GM18505 (cell line): ENCODE measurements at regions not wholly inside any gene's neighbourhood (a gene's known extent, or its start where the extent isn't known, plus 50 kb on each side); places are given as distances from the start of the nearest gene placed in this dataset.

Source experiments
- ATAC-seq: cut with Tn5 transposase; IDR thresholded peaks from one replicate; pipeline ENCODE4 v1.9.1; 2021; ENCODE audit not compliant: unreplicated experiment
- POLR2A ChIP-seq: IDR thresholded peaks from 4 replicates; pipeline ENCODE4 v1.6.1; 2011; ENCODE audit warnings: borderline replicate concordance; ENCODE audit not compliant: insufficient read depth, insufficient read length; ENCODE audit errors: extremely low read depth

DNA sequence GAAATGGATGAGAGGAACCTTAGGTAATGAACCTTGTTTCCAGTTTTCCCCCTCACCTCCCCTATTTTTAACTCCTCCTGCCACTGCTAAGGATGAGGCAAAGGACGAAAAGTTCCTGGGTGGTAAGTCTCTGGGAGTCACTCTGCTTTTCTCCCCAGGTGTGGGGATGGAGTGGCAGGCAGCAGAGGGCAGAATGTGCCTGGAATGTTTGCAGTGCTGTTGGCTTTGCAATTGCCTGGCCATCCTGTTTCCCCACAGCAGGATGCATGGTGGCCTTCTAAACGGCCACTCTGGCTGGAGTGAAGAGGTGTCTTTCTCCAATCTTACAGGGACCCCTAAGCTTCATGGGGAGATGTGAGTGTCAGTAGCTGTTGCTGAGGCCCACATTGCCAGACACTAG is 432.5 kb upstream of the ZFHX3 start:
- TF ChIP-seq POLR2A: no peak
- ATAC-seq: no peak

DNA sequence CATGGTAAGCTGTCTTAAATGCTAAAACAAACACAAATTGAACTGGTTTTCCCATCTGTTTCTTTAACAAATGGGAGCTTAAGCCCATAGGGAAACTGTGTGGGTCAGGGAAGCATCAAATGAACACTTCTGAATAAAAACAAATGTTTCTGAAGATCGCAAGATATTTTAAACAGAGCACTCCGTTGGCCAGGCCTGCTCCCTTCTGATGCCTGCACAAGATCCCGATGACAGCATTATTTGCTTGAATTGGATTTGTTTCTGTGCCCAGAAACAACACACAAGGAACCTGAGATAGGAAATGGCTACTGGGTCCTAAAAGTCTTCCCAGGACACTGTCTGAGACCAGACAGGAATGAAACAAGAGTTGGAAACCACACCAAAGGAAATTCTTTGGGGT is 425.8 kb upstream of the ZFHX3 start:
- no peak for ATAC-seq
- TF ChIP-seq POLR2A: no peak

DNA sequence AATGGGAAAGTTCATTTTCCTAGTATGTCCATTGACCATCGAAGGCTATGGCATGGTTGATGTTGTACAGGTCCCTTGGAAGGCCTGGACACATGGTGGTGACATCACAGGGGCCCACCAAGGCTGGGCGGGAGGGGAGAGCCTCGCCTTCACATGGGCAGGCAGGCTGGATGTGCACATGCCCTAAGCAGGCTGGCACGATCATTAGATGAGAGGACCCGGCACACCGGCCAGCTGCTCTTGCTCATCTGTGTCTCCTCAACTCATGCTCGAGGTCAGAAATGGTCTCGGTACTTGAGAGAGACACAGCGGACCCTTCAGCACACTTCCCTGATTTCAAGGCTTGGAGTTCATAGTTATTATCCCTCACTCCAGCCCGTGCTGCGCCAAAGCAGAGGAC is 416.9 kb upstream of the ZFHX3 start:
- no peak for ATAC-seq
- TF ChIP-seq POLR2A: no peak

DNA sequence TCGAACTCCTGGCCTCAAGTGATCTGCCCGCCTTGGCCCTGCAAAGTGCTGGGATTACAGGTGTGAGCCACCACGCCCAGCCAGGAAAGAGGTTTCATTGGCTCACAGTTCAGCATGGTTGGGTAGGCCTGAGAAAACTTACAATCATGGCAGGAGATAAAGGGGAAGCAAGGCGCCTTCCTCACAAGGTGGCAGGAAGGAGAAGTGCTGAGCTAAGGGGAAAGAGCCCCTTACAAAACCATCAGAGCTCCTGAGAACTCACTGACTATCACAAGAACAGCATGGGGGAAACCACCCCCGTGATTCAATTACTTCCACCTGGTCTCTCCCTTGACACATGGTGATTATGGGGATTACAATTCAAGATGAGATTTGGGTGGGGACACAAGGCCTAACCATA is 411.7 kb upstream of the ZFHX3 start:
- no peak for ATAC-seq
- TF ChIP-seq POLR2A: no peak

DNA sequence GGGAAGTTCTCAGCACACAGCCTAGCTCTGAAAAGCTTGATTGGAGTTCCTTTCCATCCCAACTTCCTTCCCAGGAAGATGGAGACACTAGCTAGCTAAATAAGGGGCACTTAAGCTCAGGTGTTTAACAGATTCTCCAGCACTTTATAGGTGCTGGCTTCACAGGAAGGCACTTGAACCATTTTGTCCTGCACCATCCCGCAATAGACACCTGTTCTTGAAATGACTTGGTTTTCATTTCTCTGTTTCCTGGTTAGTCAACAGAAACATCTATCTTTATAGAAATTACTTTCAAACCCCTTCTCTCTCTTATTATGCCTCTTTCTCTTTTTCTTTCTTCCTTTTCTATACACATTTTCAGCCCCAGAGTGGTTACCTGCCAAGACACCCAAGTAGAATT is 409.9 kb upstream of the ZFHX3 start:
- no peak for TF ChIP-seq POLR2A
- no peak for ATAC-seq

DNA sequence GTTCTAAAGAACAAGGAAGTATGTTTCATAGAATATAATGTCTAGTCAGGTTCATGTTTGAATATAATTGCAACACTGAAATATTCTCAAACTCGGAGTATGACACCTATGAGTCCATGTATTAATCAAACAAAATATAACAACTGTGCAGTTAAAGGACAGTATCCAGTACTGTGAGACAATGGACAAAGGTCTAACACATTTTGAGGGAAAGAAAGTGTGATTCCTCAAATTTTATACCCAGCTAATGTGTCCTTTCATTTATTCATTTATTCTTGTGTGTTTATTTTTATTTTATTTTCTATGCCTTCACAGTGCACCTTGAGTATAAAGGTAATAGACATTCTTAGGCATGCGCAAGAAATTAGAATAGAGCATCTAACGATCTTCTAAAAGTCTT is 401.0 kb upstream of the ZFHX3 start:
- TF ChIP-seq POLR2A: no peak

DNA sequence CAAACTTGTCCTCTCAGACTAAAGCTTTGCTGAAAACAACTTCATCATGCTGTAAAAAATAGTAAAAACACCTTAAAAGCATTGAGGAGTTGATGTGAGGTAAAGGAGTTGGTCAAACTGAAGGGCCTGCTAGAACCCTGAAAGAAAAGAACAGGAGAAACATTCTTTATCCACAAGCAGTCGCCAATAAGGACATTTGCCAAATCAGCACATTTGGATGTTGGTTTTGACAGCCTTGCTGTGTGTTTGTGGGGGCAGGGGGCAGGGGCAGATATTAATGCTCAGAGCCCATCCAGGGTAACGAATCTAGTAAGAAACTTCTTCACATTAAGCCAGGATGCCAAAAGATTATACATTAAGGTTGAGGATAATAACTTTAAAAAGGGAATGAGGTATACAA is 399.9 kb upstream of the ZFHX3 start:
- ATAC-seq: no peak
- TF ChIP-seq POLR2A: no peak

More for the DNA sequence above, 401.0 kb upstream of the ZFHX3 start:
- ATAC-seq: no peak

DNA sequence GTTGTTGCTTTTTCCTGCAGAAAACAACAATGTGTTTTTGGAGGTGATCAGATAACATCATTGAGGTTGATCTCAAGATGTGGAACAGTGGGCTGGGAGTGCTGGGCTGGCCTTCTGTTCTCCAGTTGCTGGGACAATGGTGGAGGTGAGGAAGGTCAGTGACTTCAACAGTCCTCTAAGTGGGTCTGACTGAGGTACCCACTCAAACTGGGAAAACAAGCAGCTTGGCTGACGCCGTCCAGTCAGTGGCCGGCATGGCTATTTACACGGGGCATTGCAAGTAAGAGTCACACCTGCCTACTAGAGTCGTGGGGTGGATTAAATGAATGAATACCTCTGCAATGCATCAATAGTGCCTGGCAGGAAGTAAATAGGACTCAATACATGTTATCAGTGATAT is 386.7 kb upstream of the ZFHX3 start:
- no peak for ATAC-seq
- no peak for TF ChIP-seq POLR2A

DNA sequence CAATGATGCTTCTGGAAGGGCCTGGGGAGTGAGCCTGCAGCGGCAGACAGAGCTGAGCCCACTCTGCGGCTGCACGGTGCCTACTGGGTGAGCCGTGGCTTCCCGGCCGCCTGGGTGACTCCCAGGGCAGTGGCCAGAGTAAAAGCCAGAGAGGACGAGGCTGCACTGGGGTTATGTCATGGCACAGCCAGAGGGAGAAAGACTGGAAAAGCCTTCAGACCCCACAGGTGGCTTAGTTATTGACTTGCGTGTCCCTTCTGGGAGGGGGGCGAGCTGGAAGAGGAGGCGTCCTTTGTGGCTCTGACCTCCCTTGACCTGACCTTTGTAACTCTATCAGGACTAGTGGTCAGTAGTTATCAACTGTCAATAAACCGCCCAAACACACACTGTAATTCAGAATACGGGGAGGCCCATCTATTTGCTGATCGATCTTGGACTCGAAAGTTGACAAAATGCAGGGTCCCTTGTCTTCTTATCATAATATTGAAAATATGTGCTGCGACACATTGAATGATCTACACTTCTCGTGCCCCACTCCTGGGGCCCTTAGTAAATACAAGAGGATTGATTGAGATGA is 385.9 kb upstream of the ZFHX3 start:
- no peak for TF ChIP-seq POLR2A

DNA sequence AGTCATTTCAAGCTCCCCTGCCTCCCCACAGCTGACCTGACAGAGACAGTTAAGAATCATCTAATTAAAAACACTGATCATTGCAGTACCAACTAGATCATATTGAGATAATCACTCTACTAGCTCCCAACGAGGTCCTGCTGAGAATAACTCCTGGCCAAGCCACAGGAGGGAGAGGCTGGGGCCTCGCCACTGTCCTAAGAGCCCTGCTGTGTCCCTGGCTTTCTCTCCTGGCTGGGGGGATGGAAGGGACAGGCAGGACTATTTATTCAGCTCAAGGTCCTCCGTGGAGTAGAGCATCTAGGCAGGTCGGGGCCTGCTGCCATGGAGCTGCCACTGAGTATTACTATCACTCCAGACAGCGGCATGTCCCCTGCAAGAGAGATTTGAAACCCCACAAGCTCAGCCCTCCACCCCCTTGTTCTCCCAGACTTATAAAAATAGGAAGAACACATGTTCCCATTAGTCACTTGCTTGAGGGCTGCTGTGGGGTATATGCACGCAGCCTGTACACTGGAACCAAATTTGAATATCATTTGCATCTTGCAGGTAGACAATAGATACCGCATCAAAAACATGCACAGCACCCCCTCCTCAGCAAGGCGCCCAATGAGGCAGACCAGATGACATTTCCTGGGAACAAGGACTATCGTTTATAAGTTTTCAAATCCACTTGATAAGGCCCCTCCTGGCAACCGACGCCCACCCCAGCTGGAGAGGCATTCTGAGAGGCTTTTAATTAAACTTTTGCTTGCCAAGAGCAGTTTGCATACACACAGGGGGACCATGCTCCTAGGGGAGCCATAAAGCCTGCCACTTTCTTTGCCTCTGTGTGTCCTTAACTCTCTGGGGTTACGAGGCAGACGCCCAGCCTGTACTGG is 385.2 kb upstream of the ZFHX3 start:
- TF ChIP-seq POLR2A: no peak
- no peak for ATAC-seq

More for the DNA sequence above, 385.9 kb upstream of the ZFHX3 start:
- ATAC-seq: no peak

DNA sequence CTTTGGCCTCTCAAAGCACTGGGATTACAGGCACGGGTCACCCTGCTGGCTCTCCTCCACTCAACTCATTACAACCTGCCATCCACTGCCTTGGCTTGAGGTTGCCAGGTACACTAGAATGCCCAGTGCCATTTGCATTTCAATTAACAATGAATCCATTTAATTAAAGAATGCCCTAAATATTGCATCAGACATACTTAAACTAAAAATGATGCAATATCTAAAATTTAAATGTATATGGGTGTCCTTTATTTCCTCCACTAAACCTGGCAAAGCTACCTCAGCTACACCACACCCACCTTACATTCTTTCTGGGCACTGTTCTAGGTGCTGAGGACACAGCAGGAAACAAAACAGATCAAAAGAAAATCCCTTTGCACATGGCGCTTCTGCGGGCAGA is 382.2 kb upstream of the ZFHX3 start:
- no peak for TF ChIP-seq POLR2A
- ATAC-seq: no peak

DNA sequence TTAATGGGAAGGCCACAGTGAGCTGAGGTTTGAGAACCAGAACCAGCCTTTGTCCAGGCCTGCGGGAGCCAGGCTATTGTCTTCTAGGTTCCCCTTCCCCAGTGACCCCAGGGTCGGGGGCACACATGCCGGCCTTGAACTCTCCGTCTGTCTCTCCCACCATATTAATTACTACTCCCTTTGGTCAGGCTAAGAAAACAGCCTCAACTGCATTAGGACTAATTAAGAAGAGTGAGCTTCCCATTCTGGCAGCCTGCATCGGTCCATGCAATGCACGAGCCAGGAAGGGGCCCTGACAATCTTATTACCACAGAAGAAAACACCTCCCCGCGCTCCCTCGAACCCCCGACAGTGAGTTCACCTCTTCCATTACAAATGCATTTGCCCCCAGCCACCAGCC is 380.2 kb upstream of the ZFHX3 start:
- no peak for ATAC-seq

DNA sequence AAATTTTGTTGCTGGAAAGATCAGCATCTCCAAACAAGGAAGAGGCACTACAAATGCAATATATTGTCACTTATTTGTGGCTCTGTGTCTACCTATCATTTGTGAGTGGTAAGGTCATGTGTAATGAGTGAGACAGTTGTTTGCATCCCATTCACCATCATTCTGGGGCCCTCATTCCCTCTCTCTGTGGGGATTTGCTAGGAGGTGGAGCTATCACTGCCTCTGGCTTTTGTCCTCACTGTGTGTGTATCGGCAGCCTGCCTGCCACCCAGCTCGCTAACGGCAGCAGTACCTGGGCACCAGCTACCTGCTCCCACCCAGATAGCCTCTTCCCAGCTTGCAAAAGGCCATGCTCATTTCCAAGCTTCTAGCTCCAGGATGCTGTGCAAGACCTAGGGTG is 379.2 kb upstream of the ZFHX3 start:
- TF ChIP-seq POLR2A: no peak

More for the DNA sequence above, 380.2 kb upstream of the ZFHX3 start:
- no peak for TF ChIP-seq POLR2A

More for the DNA sequence above, 379.2 kb upstream of the ZFHX3 start:
- no peak for ATAC-seq
